Body of pancreas (tissue), 4 donors: ENCODE measurements at regions not wholly inside any gene's neighbourhood (a gene's known extent, or its start where the extent isn't known, plus 50 kb on each side); places are given as distances from the start of the nearest gene placed in this dataset.

Experiments used
- CTCF ChIP-seq, 7 experiments: fragments of 450-650 bp in 4 of 7; fragments of 200-600 bp in 3 of 7; sonication (generic) in 3 of 7; IDR thresholded peaks; one replicate each; pipeline ENCODE4 v1.5.1; 2016 to 2019; ENCODE audit warnings: antibody characterized with exemption in 7 of 7
- POLR2A ChIP-seq, 3 donors: fragments of 450-650 bp; IDR thresholded peaks; one replicate each; pipeline ENCODE4 v1.6.1; 2016; ENCODE audit warnings: antibody characterized with exemption in 3 of 3, mild to moderate bottlenecking in 2 of 3

GRCh38 chr1:29389533-29390041 lies 153.3 kb downstream of the PTPRU start:
- TF ChIP-seq CTCF (IDR thresholded peaks at IDR 0.05) (no peak), POLR2A (IDR thresholded peaks at IDR 0.05) (no peak)
